Activated CD4-positive, alpha-beta T cell treated with anti-CD3 and anti-CD28 coated beads, Interleukin-2, amount 10 ng/mL, durations not matched to agents 7 days and 5 days (primary cell): ENCODE measurements at regions not wholly inside any gene's neighbourhood (a gene's known extent, or its start where the extent isn't known, plus 50 kb on each side); places are given as distances from the start of the nearest gene placed in this dataset.

Experiments used
- CTCF ChIA-PET: fragments of 350-600 bp; sonication (Branson Sonifier 250); formaldehyde crosslinking; loops from one replicate; lab custom pipeline; 2021; ENCODE audit warnings: antibody characterized with exemption; lab: Charles Lee
- POLR2A ChIA-PET: fragments of 350-600 bp; sonication (Branson Sonifier 250); formaldehyde crosslinking; loops from one replicate; lab custom pipeline; 2021; ENCODE audit warnings: antibody characterized with exemption; lab: Charles Lee
- DNase-seq: peaks from one replicate; pipeline ENCODE4 v3.0.0-alpha.2; 2020
- H3K27ac Mint-ChIP-seq: one replicate; pipeline ENCODE4 v1.8.0; 2021; ENCODE audit warnings: mild to moderate bottlenecking, moderate library complexity, mixed read lengths
- H3K27me3 Mint-ChIP-seq: one replicate; pipeline ENCODE4 v1.8.0; 2021; ENCODE audit warnings: mixed read lengths
- H3K36me3 Mint-ChIP-seq: one replicate; pipeline ENCODE4 v1.8.0; 2021; ENCODE audit warnings: low read depth, mixed read lengths
- H3K4me1 Mint-ChIP-seq: one replicate; pipeline ENCODE4 v1.8.0; 2021; ENCODE audit warnings: mixed read lengths
- H3K4me3 Mint-ChIP-seq: one replicate; pipeline ENCODE4 v1.8.0; 2021; ENCODE audit warnings: mild to moderate bottlenecking, moderate library complexity, mixed read lengths
- H3K9me3 Mint-ChIP-seq: one replicate; pipeline ENCODE4 v1.8.0; 2021; ENCODE audit warnings: mixed read lengths

DNA sequence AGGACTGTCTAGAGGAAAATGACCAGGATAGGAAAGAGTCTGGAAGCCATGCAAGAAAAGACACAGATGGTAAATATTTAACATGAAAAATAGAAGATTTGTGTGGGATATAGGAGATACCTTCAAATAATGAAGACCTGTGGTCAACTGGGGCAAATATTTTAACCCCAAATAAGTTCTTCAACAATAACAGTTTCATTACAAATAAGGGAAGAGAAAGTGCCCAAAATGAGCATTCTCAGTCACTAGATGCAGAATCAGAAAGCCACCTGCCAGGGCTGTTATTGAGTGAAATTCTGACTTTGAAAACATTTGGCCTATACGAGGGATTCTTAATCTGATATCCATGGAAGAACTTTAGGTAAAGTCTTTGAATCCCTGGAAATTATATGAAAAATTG is 231.2 kb upstream of the PLEKHG7 start:
- peaks cover 6% of the 10 kb centered on the region for H3K9me3 Mint-ChIP-seq
- H3K4me3 Mint-ChIP-seq: no peak overlapping the region
- ChIA-PET CTCF (no interaction called here), POLR2A (no interaction called here)
- no peak for DNase-seq
- H3K4me1 Mint-ChIP-seq: peaks cover 12% of the 10 kb centered on the region
- H3K36me3 Mint-ChIP-seq: no peaks in the 10 kb centered on the region
- no peaks in the 10 kb centered on the region for H3K27me3 Mint-ChIP-seq
- H3K27ac Mint-ChIP-seq: no peak overlapping the region

DNA sequence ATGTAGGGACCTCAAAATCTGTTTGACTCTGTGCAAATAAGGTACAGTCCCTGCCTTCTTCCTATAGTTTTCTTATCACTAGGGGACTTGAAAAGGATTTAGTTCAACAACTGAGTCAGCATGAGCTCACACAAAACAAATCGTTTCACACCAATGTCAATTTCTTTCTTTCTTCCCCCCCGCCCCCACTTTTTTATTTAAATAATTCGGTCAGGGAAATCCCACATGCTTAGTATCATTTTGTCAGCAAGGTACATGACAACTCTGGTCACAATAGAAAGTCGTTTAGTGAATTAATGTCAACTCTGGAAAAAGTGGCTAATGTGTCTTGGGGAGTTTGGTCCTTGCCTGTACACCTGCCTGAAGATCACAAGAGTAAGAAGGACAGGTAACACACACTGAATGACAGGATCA is 232.2 kb upstream of the PLEKHG7 start:
- Mint-ChIP-seq H3K9me3 (peaks cover 5% of the 10 kb centered on the region), H3K36me3 (no peaks in the 10 kb centered on the region), H3K27ac (no peak overlapping the region), H3K4me3 (no peak overlapping the region), H3K27me3 (no peaks in the 10 kb centered on the region), H3K4me1 (peaks cover 12% of the 10 kb centered on the region)
- no peak for DNase-seq
- CTCF ChIA-PET: no interaction called here
- POLR2A ChIA-PET: no interaction called here

DNA sequence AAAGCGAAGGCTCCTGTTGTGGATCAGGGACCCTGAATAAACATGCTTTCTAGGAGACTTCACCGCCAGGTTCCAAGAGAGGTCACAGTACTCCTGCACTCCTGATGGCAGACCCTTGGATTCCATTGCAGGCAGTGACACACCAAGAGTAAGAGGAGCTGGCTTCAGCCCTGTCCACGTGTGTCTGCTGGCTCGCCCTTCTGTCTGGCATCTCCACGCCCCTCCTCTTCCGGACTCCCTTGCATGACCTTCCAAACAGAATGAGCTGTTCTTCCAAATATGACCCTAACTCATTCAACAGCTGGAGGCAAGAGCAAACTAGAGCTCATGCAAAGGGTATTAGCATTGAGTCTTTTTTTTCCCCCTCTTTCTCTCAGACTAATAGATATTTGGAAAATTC is 233.0 kb upstream of the PLEKHG7 start:
- CTCF ChIA-PET: interaction anchor here (1.2 kb wide), 1 partner anchor 23 kb away, joined by 3 read pairs; no protein-coding TSS in a partner anchor
- POLR2A ChIA-PET: no interaction called here
- Mint-ChIP-seq H3K36me3 (no peaks in the 10 kb centered on the region), H3K4me1 (peaks cover 12% of the 10 kb centered on the region), H3K27me3 (no peaks in the 10 kb centered on the region), H3K4me3 (no peak overlapping the region), H3K9me3 (peaks cover 6% of the 10 kb centered on the region), H3K27ac (no peak overlapping the region)
- DNase-seq: no peak

DNA sequence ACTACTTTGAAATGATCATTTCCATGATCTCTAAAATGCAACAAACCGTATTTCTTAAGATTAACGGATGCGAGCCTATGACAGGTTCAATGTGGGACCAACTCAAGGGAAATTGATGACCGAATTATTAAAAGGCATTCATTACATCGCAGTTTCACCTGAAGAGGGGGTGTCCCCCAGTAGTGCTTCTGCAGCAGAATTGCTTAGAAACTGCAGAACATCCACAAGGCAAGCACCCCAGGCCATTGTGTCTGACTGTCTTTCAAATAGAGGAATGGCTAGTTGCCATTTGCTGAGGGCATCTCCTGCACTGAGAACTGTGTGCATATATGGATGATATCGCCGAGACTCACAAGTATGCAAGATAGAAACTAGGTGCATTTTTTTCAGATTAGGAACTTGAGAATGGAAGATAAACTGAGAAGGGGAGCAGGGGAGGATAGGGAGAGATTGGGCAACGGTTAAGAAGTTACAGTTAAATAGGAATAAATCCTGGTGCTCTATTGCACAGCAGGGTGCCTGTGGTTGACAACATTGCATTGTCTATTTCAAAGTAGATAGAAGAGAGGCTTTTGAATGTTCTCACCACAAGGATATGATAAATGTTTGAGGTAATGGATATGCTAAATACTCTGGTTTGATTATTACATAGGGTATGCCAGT is 234.3 kb upstream of the PLEKHG7 start:
- DNase-seq: no peak
- no peak overlapping the region for H3K27ac Mint-ChIP-seq
- no peaks in the 10 kb centered on the region for H3K36me3 Mint-ChIP-seq
- ChIA-PET POLR2A (no interaction called here), CTCF (no interaction called here)
- H3K4me1 Mint-ChIP-seq: peaks cover 12% of the 10 kb centered on the region
- no peaks in the 10 kb centered on the region for H3K27me3 Mint-ChIP-seq
- no peak overlapping the region for H3K4me3 Mint-ChIP-seq
- H3K9me3 Mint-ChIP-seq: peaks cover 6% of the 10 kb centered on the region

DNA sequence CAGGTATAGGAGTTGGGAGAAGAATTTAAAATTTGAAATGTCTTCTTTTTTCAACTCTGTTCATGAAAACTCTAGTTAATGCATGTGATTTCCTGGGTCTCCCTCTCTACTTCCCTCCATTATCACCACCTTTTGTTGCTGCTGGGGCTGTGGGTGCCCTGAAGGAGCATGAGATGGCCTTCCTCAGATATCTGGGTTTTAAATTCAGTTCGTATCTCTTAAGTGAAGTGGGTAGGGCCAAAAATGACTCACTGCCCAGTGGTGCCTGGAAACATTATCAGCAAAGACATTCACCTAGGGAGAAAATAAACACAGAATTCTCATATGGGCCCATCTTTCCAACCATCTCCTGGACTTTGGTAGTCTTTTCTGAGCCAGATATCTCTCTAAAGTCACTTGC is 234.9 kb upstream of the PLEKHG7 start:
- ChIA-PET POLR2A (no interaction called here), CTCF (no interaction called here)
- Mint-ChIP-seq H3K27me3 (no peaks in the 10 kb centered on the region), H3K27ac (no peak overlapping the region), H3K4me3 (no peak overlapping the region), H3K36me3 (no peaks in the 10 kb centered on the region), H3K4me1 (peaks cover 12% of the 10 kb centered on the region), H3K9me3 (peaks cover 6% of the 10 kb centered on the region)
- no peak for DNase-seq

DNA sequence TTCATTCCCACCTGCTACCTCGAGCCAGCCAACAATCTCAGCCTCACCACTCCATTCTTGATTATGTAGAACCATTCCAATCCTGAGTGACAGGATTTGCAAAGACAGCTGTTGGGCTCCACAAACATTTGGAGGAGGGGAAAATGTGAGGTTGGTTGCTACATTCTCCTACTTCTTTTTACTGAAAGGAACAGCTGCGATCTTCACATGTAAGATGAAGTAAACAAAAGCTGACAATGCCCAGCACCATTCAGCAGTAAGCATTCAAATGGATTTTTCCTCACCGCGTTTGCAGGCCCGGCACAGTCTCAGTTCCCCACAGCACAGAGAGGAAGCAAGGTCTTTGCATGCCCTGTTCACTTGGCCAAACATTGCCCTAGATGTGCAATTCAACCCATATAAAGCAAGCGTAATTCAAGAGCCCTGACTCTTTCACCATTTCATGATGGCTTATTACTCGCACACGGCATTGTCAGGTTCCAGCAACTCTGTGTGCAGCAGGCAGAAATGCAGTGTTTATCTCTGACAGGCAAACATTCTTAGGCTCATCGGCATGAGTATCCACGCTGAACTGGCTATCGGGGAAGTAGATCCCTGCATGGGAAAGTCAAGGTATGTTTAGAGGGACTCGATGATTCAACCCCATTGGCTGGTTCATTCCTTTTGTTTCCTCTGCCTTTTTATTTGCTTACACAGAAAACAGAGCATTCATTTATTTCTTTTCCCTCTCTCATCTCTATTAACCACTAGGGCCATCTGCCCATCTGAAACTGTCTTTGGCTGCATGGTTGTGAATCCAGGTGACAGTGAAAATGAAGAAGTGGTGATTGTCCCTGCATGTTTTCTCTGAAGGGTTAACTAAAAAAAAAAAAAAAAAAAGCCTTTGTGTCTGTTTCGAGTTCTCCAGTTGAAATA is 236.1 kb upstream of the PLEKHG7 start:
- CTCF ChIA-PET: no interaction called here
- no peak for DNase-seq
- H3K4me1 Mint-ChIP-seq: peaks cover 19% of the 10 kb centered on the region
- no peaks in the 10 kb centered on the region for H3K27me3 Mint-ChIP-seq
- no peaks in the 10 kb centered on the region for H3K36me3 Mint-ChIP-seq
- peaks cover 6% of the 10 kb centered on the region for H3K9me3 Mint-ChIP-seq
- no peak overlapping the region for H3K4me3 Mint-ChIP-seq
- no peak overlapping the region for H3K27ac Mint-ChIP-seq
- POLR2A ChIA-PET: no interaction called here

DNA sequence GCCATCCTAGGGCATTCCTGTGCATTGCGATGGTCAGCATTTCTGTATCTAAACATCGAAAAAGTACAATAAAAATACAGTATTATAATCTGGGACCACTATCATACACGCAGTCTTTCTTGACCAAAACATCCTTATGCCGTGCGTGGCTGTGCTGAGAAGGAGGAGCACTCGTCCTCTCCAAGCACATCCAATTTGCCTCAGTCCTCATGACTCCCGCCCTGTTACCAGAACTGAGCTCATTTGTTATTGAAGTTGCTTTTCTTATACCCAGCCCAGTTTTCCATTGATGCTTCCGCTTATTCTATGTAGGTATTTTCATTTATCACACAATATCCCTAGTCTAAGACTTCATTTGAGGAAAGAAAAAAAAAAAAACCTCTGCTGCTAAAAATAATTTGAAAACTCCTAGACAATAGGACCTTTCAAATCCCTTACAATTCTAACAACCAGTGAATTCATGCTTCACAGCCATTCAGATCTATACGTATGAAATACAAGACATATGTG is 236.9 kb upstream of the PLEKHG7 start:
- Mint-ChIP-seq H3K36me3 (no peaks in the 10 kb centered on the region), H3K27me3 (no peaks in the 10 kb centered on the region), H3K4me1 (peaks cover 20% of the 10 kb centered on the region), H3K27ac (no peak overlapping the region), H3K9me3 (peaks cover 6% of the 10 kb centered on the region), H3K4me3 (no peak overlapping the region)
- ChIA-PET POLR2A (no interaction called here), CTCF (no interaction called here)
- no peak for DNase-seq

DNA sequence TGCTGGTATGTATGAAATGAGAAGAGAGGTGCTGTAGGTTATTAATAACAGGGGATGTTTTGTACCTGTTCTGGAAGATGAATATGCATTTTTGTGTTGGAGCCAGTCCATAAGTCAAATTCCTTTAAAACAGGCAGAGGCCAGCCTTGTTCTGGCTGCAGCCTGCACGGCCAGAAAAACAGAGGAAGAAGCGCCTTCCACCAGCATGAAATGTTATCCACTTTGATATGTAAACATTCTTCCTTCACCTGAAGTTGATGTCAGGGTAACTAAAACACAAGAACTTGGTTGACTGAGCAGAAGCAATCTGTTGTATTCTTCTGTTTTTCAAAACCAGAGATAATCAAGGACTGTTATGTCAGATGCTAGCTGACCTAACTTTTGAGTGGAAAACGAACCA is 237.9 kb upstream of the PLEKHG7 start:
- Mint-ChIP-seq H3K9me3 (peaks cover 8% of the 10 kb centered on the region), H3K36me3 (no peaks in the 10 kb centered on the region), H3K4me1 (peaks cover 13% of the 10 kb centered on the region), H3K27me3 (no peaks in the 10 kb centered on the region), H3K27ac (no peak overlapping the region), H3K4me3 (no peak overlapping the region)
- ChIA-PET CTCF (no interaction called here), POLR2A (no interaction called here)
- DNase-seq: no peak

DNA sequence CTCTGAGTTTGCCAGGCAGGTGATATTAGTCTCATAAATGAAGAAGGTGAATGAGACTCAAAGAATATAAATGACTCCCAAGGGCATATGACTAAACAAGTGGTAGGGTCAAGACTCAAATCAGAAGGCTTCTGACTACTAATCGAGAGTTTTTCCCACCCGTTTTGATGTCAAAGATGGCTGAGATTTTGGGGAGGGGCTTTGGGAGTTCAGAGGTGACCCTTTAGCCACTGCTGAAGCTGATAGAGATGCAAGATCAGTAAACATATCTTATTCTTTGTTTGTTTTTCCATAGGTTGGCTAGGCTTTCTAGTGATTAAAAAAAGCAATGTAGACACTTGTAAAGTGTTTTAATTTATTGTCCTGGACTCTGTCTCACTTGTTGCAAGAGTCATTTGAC is 239.6 kb upstream of the PLEKHG7 start:
- peaks cover 9% of the 10 kb centered on the region for H3K4me1 Mint-ChIP-seq
- H3K27ac Mint-ChIP-seq: no peak overlapping the region
- no peak for DNase-seq
- H3K4me3 Mint-ChIP-seq: no peak overlapping the region
- H3K9me3 Mint-ChIP-seq: peaks cover 15% of the 10 kb centered on the region
- no peaks in the 10 kb centered on the region for H3K36me3 Mint-ChIP-seq
- H3K27me3 Mint-ChIP-seq: no peaks in the 10 kb centered on the region
- ChIA-PET POLR2A (no interaction called here), CTCF (no interaction called here)

DNA sequence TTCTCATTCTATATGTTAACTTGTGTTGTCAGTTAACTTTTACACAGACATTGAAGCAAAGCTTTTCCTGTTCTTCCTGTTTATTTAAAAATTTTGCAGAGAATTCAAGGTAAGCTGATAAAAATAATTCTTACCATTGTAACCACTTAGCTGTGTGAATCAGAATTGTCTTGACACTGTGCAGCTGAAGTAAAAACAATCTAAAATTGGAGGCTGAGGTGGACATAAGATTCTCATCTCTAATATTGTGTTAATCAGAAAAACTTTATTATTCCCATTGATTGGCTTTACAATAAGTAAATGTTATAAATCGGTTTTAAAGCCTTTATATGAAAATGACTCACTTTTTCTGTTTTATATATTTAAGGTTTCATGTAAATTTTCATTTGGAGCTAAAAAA is 240.3 kb upstream of the PLEKHG7 start:
- Mint-ChIP-seq H3K36me3 (no peaks in the 10 kb centered on the region), H3K27ac (no peak overlapping the region), H3K4me3 (no peak overlapping the region), H3K4me1 (peaks cover 8% of the 10 kb centered on the region), H3K9me3 (peaks cover 15% of the 10 kb centered on the region), H3K27me3 (no peaks in the 10 kb centered on the region)
- ChIA-PET CTCF (no interaction called here), POLR2A (no interaction called here)
- no peak for DNase-seq

DNA sequence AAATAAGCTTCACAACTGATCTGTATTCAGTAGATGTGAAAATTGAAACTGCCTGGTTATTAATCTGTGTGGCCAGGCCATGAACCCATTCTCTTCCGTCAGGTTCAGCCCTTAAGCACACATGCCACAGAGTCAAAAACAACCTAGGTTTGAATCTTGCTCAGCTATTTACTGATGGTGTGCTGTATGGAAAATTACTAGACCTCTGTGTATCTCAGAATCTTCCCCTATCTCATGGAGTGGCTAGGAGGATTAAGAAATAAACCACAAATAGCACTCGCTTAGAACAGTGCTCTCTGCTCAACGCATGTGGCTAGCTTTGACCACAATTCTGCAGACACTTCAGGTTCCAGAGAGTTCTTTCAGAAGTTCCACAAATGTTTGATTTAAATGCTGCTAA is 240.7 kb upstream of the PLEKHG7 start:
- Mint-ChIP-seq H3K36me3 (no peaks in the 10 kb centered on the region), H3K27me3 (no peaks in the 10 kb centered on the region), H3K27ac (no peak overlapping the region), H3K4me1 (peaks cover 8% of the 10 kb centered on the region), H3K4me3 (no peak overlapping the region), H3K9me3 (peaks cover 17% of the 10 kb centered on the region)
- DNase-seq: no peak
- CTCF ChIA-PET: no interaction called here
- POLR2A ChIA-PET: no interaction called here

DNA sequence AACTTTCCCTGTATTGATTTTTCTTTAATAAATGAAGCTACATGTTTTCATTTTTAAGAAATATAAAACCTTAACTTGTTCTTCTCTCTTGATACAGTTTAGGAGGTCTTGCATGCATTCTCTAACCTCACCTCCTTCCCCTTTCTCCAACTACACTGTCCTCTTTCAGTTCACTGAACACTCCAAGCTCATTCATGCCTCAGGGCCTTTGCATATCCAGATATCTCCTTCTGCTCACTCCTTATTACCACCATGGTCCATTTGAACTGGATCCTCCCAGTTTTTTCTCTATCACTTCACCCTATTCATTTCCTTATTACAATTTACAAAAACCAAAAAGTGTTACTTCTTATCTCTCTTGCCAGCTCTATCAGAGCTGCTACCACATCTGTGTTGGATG is 242.9 kb upstream of the PLEKHG7 start:
- ChIA-PET POLR2A (no interaction called here), CTCF (interaction anchor here (1.0 to 1.2 kb wide), 2 partner anchors 15 to 20 kb away, joined by 3 to 4 read pairs; no protein-coding TSS in a partner anchor)
- H3K36me3 Mint-ChIP-seq: peaks cover 3% of the 10 kb centered on the region
- no peaks in the 10 kb centered on the region for H3K27me3 Mint-ChIP-seq
- no peak overlapping the region for H3K4me3 Mint-ChIP-seq
- peaks cover 8% of the 10 kb centered on the region for H3K4me1 Mint-ChIP-seq
- H3K9me3 Mint-ChIP-seq: peaks cover 21% of the 10 kb centered on the region
- no peak overlapping the region for H3K27ac Mint-ChIP-seq
- DNase-seq: no peak

DNA sequence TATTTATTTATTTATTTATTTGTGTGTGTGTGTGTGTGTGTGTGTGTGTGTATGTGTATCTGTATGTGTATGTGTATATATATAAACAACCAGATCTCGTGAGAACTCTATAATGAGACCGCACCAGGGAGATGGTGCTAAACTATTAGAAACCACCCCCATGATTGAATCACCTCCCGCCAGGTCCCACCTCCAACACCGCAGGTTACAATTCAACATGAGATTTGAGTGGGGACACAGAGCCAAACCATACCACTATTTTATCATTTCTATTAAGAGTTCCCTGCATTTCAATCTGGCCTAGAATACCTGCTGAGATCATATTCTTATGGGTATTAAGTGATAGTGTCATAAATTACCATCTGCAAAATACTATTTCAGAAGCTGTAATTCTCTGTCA is 243.8 kb upstream of the PLEKHG7 start:
- Mint-ChIP-seq H3K4me3 (no peak overlapping the region), H3K27me3 (no peaks in the 10 kb centered on the region), H3K27ac (no peak overlapping the region), H3K4me1 (peaks cover 8% of the 10 kb centered on the region), H3K36me3 (peaks cover 3% of the 10 kb centered on the region), H3K9me3 (peaks cover 21% of the 10 kb centered on the region)
- no peak for DNase-seq
- ChIA-PET POLR2A (no interaction called here), CTCF (interaction anchor here (1.0 kb wide), 1 partner anchor 21 kb away, joined by 3 read pairs; no protein-coding TSS in a partner anchor)
